Cardiac septum (tissue), 1 donor: ENCODE measurements at regions not wholly inside any gene's neighbourhood (a gene's known extent, or its start where the extent isn't known, plus 50 kb on each side); places are given as distances from the start of the nearest gene placed in this dataset.

ENCODE experiments used
- DNase-seq: peaks from one replicate; pipeline ENCODE4 v3.0.0-alpha.2; 2020; ENCODE audit warnings: low spot score
- intact Hi-C: fragments of 100-400 bp; cut with DNase I; formaldehyde crosslinking; loops from one replicate; pipeline ENCODE4 v1.14.0; 2022
- donor health status: DM: no; HTN: no; CAD: no.

GRCh38 chr12:20212658-20213555, 155.4 kb upstream of the PDE3A start:
- intact Hi-C loops: loop anchor here (5.0 to 10.0 kb wide), 4 partner anchors 159 to 471 kb away; no protein-coding TSS in a partner anchor
- DNase-seq: peak; percentile 89

GRCh38 chr12:20213723-20214625, 154.4 kb upstream of the PDE3A start:
- DNase-seq: no peak
- intact Hi-C loops: loop anchor here (5.0 to 10.0 kb wide), 4 partner anchors 158 to 472 kb away; no protein-coding TSS in a partner anchor

GRCh38 chr12:20220339-20220738, 148.0 kb upstream of the PDE3A start:
- DNase-seq: no peak
- intact Hi-C loops: no loop called here

- DNase-seq: no peak
- intact Hi-C loops: no loop called here
These were observed 135.2 kb upstream of the PDE3A start for GRCh38 chr12:20232931-20233675.

- no peak for DNase-seq
- intact Hi-C loops: no loop called here
These were observed 133.9 kb upstream of the PDE3A start for GRCh38 chr12:20234474-20234873.

- no peak for DNase-seq
- intact Hi-C loops: no loop called here
These were observed 131.2 kb upstream of the PDE3A start for GRCh38 chr12:20237091-20237490.

- intact Hi-C loops: no loop called here
These were observed 122.8 kb upstream of the PDE3A start for GRCh38 chr12:20245491-20245890.

GRCh38 chr12:20248646-20249045, 119.7 kb upstream of the PDE3A start:
- DNase-seq: no peak
- intact Hi-C loops: no loop called here

More at GRCh38 chr12:20245491-20245890, 122.8 kb upstream of the PDE3A start:
- no peak for DNase-seq

- intact Hi-C loops: no loop called here
- DNase-seq: no peak
These were observed 117.6 kb upstream of the PDE3A start for GRCh38 chr12:20250761-20251160.

- intact Hi-C loops: no loop called here
- DNase-seq: no peak
These were observed 111.0 kb upstream of the PDE3A start for GRCh38 chr12:20257311-20257710.

GRCh38 chr12:20259786-20260185, 108.6 kb upstream of the PDE3A start:
- intact Hi-C loops: no loop called here

GRCh38 chr12:20260851-20261250, 107.5 kb upstream of the PDE3A start:
- intact Hi-C loops: no loop called here
- DNase-seq: no peak

More at GRCh38 chr12:20259786-20260185, 108.6 kb upstream of the PDE3A start:
- DNase-seq: no peak

- intact Hi-C loops: no loop called here
- DNase-seq: no peak
These were observed 106.2 kb upstream of the PDE3A start for GRCh38 chr12:20262119-20262518.

GRCh38 chr12:20264026-20264425, 104.3 kb upstream of the PDE3A start:
- intact Hi-C loops: no loop called here

GRCh38 chr12:20264608-20265114, 103.7 kb upstream of the PDE3A start:
- intact Hi-C loops: no loop called here

More at GRCh38 chr12:20264026-20264425, 104.3 kb upstream of the PDE3A start:
- no peak for DNase-seq

GRCh38 chr12:20268121-20268732, 100.1 kb upstream of the PDE3A start:
- DNase-seq: no peak
- intact Hi-C loops: no loop called here

More at GRCh38 chr12:20264608-20265114, 103.7 kb upstream of the PDE3A start:
- DNase-seq: peak; percentile 62

- intact Hi-C loops: no loop called here
- DNase-seq: no peak
These were observed 99.6 kb upstream of the PDE3A start for GRCh38 chr12:20268771-20269170.

- DNase-seq: no peak
- intact Hi-C loops: no loop called here
These were observed 98.8 kb upstream of the PDE3A start for GRCh38 chr12:20269337-20270067.
